HG03097 (cell line): ENCODE measurements at regions not wholly inside any gene's neighbourhood (a gene's known extent, or its start where the extent isn't known, plus 50 kb on each side); places are given as distances from the start of the nearest gene placed in this dataset.

Experiments used
- ATAC-seq: cut with Tn5 transposase; IDR thresholded peaks from one replicate; pipeline ENCODE4 v1.9.1; 2021; ENCODE audit not compliant: unreplicated experiment, low FRiP score

GRCh38 chr2:136226903-136227302, 109.0 kb upstream of the CXCR4 start:
- ATAC-seq = no peak

GRCh38 chr2:136225950-136226835, 108.2 kb upstream of the CXCR4 start:
- ATAC-seq = peak; percentile 58

- ATAC-seq = no peak
Observed at GRCh38 chr2:136223274-136223673, 105.3 kb upstream of the CXCR4 start.

- ATAC-seq = no peak
Observed at GRCh38 chr2:136222862-136223261, 104.9 kb upstream of the CXCR4 start.

DNA sequence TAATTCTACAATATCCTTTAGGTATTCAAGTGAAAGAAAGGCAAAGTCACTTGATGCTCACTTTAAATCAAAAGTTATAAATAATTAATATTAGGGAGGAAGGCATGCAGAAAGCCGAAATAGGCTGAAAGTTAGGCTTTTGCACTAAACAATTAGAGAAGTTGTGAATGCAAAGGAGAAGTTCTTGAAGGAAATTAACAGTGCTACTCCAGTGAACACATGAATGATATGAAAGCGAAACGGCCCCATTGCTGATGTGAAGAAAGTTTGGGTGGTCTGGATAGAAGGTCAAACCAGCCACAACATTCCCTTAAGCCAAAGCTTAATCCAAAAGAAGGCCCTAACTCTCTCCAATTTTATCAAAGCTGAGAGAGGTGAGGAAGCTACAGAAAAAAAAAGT, 103.1 kb upstream of the CXCR4 start:
- no peak for ATAC-seq

GRCh38 chr2:136219963-136220362, 102.0 kb upstream of the CXCR4 start:
- no peak for ATAC-seq

DNA sequence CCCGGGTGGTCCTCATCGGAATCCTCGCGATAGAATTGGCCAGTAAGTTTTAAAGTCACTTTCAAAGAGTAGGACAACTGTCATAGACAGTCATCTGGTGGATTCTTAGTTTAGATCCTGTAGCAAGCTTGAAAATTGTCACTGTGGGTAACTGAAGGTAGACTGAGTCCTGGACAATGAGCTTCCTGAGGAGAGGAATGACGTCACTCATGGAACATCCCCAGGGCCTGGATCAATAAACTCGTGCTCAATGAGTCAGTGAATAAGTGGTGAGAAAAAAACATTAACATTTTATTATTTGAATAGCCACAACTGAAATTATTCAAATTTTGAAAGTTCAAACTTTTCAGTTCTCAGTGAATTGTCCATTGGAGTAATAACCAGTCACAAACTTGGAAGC, 101.4 kb upstream of the CXCR4 start:
- no peak for ATAC-seq

DNA sequence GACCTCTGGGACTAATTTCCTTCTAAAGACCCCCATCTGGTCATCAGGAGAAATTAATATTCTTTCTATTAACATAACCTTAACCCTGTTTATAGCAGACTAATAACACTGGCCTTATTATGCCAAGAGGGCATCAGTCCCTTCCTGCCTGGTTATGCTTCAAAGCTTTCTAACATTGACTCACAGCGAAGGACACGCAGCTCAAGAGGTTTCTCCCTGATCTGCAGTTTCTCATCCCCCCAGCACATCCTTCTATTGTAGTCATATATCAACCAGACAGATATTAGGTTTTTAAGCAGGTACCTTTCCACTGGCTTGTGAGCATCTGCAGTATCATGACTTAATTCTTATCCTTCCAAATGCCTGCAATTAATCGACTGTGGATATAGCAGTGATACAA, 100.0 kb upstream of the CXCR4 start:
- ATAC-seq = no peak

GRCh38 chr2:136215908-136216472, 98.0 kb upstream of the CXCR4 start:
- no peak for ATAC-seq

DNA sequence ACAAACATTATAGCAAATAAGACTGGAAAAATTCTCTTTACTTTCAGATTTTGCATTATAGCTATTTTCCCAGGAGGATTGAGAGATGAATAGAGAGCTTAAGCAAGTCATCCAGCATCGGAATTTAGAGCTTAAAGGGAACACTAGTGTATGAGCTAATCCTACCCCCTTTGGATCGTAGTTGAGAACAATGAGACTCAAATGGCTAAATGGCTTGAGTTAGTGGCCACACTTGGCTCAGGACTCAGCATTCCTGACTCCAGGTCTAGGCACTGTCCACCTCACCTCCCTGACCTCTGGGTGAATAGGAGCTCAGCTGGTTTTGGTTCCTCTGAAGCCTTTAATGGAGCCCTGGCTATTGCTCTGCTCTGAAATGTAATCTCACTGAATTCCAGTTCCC, 97.5 kb upstream of the CXCR4 start:
- no peak for ATAC-seq

DNA sequence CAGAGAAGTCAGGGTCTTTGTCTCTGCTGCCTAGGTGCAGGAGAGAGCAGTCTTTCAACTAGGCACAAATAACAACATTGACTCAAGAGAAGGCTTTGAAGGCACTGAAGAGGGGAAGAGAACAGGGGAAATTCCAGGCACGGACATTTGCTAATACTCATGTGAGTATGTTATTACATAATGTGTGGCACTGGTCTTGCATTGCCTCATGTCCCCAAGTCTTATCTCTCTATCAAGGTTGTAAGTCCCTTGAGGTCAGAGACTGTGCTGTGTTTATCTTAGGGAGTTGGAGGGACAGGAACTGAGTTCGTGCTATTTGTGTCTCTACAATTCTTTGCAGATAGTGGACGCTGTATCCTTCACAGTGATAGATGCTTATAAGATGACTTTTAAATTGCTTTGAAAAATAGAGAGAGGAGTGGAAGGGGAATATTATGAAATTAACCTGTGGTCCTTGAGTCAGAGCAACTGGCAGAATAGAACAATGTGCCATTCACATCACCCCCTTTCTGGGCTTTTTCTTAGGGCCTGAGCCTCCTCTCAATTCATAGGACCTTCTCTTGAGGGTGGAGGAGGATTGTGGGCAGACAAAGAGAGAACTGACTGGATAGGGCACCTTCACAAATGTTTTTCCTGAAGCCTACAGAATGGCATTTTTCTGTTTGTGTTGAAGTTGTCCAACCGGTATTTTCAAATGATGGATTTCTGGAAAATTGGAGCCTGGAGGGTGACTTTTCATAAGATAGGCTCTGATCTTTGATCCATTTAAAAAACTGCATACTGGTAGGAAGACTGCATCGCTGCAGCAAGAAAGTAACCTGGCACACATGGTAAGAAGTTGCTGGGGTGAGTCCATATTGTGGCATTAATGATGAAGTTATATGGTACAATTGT, 96.6 kb upstream of the CXCR4 start:
- no peak for ATAC-seq

- ATAC-seq = no peak
Observed at GRCh38 chr2:136213836-136214235, 95.9 kb upstream of the CXCR4 start.

DNA sequence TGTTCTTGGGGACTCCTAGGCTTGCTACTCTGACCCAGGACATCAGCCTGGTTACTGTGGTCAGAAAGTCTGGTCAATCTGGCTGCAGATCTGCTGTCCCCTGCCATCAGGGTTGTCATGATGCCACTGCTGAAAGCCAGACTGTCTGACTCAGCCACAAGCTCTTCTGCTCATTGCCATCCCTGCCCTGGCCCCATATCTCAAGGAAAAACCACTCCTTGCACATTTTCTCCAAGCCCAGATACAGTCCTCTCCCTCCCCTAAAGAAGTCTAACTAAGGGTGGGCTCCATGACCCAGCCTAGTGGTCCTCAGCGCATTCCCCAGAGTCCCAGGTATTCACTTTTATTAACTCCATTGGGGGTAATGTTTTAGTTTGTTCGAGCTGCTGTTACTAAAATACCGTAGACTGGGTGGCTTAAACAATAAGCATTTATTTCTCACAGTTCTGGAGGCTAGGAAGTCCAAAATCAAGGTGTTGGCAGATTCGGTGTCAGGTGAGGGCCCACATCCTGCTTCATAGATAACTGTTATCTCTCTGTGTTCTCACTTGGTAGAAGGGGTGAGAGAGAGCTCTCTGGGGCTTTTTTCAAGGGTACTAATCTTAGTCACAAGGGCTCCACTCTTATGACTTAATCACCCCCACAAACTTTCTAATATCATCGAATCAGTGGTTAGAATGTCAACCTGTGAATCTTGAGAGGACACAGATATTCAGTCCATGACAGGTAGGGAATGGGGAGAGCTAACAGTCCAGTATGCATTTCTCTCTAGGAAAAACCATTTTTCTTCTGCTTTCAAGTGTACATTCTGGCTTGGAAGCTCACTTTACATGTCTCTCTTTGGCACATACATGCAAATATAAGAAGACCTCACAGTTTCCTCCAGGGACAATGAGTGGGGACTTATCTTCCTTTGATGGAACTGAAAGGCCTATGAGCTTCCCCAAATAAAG, 94.8 kb upstream of the CXCR4 start:
- peak; percentile 49 for ATAC-seq

DNA sequence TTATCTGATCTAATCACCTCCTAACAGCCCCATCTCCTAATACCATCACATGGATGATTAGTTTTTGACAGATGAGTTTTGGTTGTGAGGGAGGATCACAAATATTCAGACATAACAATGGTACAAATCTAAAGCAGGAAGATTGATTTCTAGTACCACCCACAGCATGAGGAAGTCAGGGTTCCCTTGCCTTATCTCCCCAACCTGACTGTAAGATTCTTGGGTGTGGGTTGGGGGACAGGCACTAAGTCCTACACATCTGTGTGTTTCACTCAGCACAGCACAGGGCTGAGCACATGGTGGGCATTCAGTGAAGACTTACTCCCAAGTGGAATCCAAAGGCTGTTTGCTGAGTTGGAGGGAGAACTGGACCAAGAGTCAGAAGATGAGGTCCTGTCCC, 93.8 kb upstream of the CXCR4 start:
- no peak for ATAC-seq

DNA sequence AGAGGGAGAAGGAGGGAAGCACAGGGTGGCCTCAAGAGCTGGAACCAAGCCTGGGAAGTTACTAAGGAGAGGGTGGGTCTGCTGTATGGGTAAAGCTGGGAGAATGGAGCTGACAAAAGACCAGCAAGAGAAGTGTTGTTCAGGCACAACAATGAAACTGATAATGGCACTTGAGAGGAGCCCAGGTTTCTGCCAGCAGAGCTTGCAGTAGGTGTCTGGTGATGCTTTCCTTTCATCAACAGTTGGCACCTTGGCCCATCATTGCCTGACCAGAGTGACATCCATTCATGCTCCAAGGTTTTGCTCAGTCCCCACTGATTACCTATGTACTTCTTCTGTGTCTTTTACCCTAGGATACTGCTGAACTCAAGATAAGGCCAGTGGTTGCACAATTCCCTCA, 92.9 kb upstream of the CXCR4 start:
- no peak for ATAC-seq

DNA sequence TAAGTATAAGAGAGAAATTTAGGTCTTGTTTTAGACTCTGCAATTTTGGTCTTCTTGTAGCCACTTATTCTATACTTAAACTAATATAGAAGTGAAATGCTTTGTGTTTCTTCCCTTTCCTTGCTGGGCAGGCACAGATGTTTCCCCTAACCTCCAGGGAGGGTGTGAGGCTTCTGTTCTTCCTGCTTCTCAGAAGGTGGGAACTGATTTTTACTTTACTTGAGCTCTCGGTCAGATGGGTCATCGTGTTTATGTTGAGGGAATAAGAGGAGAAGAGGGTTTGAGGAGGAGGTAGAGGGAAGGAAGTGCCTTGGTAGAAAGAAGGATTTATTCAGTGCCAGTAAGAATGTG, 92.5 kb upstream of the CXCR4 start:
- no peak for ATAC-seq

- ATAC-seq = no peak
Observed at GRCh38 chr2:136209561-136210454, 91.9 kb upstream of the CXCR4 start.

GRCh38 chr2:136208682-136209420, 90.9 kb upstream of the CXCR4 start:
- no peak for ATAC-seq

- no peak for ATAC-seq
Observed at GRCh38 chr2:136207665-136208064, 89.7 kb upstream of the CXCR4 start.
